NCI-H2196 (cell line): ENCODE measurements at regions not wholly inside any gene's neighbourhood (a gene's known extent, or its start where the extent isn't known, plus 50 kb on each side); places are given as distances from the start of the nearest gene placed in this dataset.

Experiments
- DNase-seq: peaks from one replicate; lab custom pipeline; 2025; ENCODE audit not compliant: unreplicated experiment; lab: John Stamatoyannopoulos, UW

GRCh38 chr3:76871655-76872054, 168.2 kb upstream of the ROBO2 start:
- no peak for DNase-seq

GRCh38 chr3:76872999-76873398, 166.9 kb upstream of the ROBO2 start:
- no peak for DNase-seq

- DNase-seq = no peak
These were observed 166.2 kb upstream of the ROBO2 start for GRCh38 chr3:76873532-76874242.

- DNase-seq = no peak
These were observed 159.9 kb upstream of the ROBO2 start for GRCh38 chr3:76879959-76880358.

- DNase-seq = no peak
These were observed 153.0 kb upstream of the ROBO2 start for GRCh38 chr3:76886761-76887500.

GRCh38 chr3:76888856-76889255, 151.0 kb upstream of the ROBO2 start:
- DNase-seq = no peak

- DNase-seq = no peak
These were observed 150.0 kb upstream of the ROBO2 start for GRCh38 chr3:76889911-76890310.

- DNase-seq = no peak
These were observed 142.8 kb upstream of the ROBO2 start for GRCh38 chr3:76897076-76897475.

- DNase-seq = no peak
These were observed 139.3 kb upstream of the ROBO2 start for GRCh38 chr3:76900596-76900995.

GRCh38 chr3:76908156-76908555, 131.7 kb upstream of the ROBO2 start:
- DNase-seq = no peak

GRCh38 chr3:76912841-76913383, 127.0 kb upstream of the ROBO2 start:
- no peak for DNase-seq

GRCh38 chr3:76917436-76917835, 122.5 kb upstream of the ROBO2 start:
- no peak for DNase-seq

- no peak for DNase-seq
These were observed 119.4 kb upstream of the ROBO2 start for GRCh38 chr3:76920511-76920910.

- no peak for DNase-seq
These were observed 116.4 kb upstream of the ROBO2 start for GRCh38 chr3:76923485-76923884.

- no peak for DNase-seq
These were observed 109.2 kb upstream of the ROBO2 start for GRCh38 chr3:76930712-76931111.

GRCh38 chr3:76933245-76933644, 106.7 kb upstream of the ROBO2 start:
- DNase-seq = no peak

GRCh38 chr3:76938962-76939361, 100.9 kb upstream of the ROBO2 start:
- no peak for DNase-seq

- DNase-seq = no peak
These were observed 99.6 kb upstream of the ROBO2 start for GRCh38 chr3:76940181-76940770.

GRCh38 chr3:76941376-76941775, 98.5 kb upstream of the ROBO2 start:
- DNase-seq = no peak

GRCh38 chr3:76942101-76942500, 97.8 kb upstream of the ROBO2 start:
- no peak for DNase-seq

- no peak for DNase-seq
These were observed 96.8 kb upstream of the ROBO2 start for GRCh38 chr3:76943058-76943457.

GRCh38 chr3:76943671-76944070, 96.2 kb upstream of the ROBO2 start:
- DNase-seq = no peak
